ENCODE measurements at regions not wholly inside any gene's neighbourhood (a gene's known extent, or its start where the extent isn't known, plus 50 kb on each side); places are given as distances from the start of the nearest gene placed in this dataset.
"Not testable (repeated sequence)": the region's sequence is repeated elsewhere in the genome, so short reads cannot be mapped to it uniquely, and the experiment has no call there.

- no peak for DNase-seq (ENCODE audit: missing footprints)
- ATAC-seq, result no peak
- intact Hi-C loops (cut with DNase I), result no loop called here
These were observed 64.5 kb upstream of the CACNA2D1 start for GRCh38 chr7:82507976-82508677.

- intact Hi-C loops (cut with DNase I), result no loop called here
- ATAC-seq (no peak), DNase-seq (ENCODE audit: missing footprints) (no peak)
These were observed 63.9 kb upstream of the CACNA2D1 start for GRCh38 chr7:82507365-82507975.

- intact Hi-C loops (cut with DNase I), result no loop called here
- ATAC-seq (no peak), DNase-seq (ENCODE audit: missing footprints) (no peak)
These were observed 63.1 kb upstream of the CACNA2D1 start for GRCh38 chr7:82506702-82507101.

- intact Hi-C loops (cut with DNase I), result no loop called here
- ATAC-seq (no peak), DNase-seq (ENCODE audit: missing footprints) (no peak)
These were observed 62.6 kb upstream of the CACNA2D1 start for GRCh38 chr7:82506208-82506607.

GRCh38 chr7:82501346-82501745 is 57.8 kb upstream of the CACNA2D1 start:
- no peak for DNase-seq (ENCODE audit: missing footprints)
- ATAC-seq, result no peak
- intact Hi-C loops (cut with DNase I), result no loop called here

- ATAC-seq; intact Hi-C loops (cut with DNase I); DNase-seq (ENCODE audit: missing footprints): not testable (repeated sequence)
These were observed 56.0 kb upstream of the CACNA2D1 start for GRCh38 chr7:82499546-82499945.

GRCh38 chr7:82494420-82494819 is 50.8 kb upstream of the CACNA2D1 start:
- DNase-seq (ENCODE audit: missing footprints) (no peak), ATAC-seq (no peak)
- intact Hi-C loops (cut with DNase I), result no loop called here

Measured in Right ventricle myocardium inferior (tissue), 1 donor.